GM18517 (cell line): ENCODE measurements at regions not wholly inside any gene's neighbourhood (a gene's known extent, or its start where the extent isn't known, plus 50 kb on each side); places are given as distances from the start of the nearest gene placed in this dataset.
"Not testable (repeated sequence)": the region's sequence is repeated elsewhere in the genome, so short reads cannot be mapped to it uniquely, and the experiment has no call there.

Source experiments
- ATAC-seq: cut with Tn5 transposase; IDR thresholded peaks from one replicate; pipeline ENCODE4 v1.9.1; 2021; ENCODE audit warnings: mild to moderate bottlenecking, moderate library complexity; ENCODE audit not compliant: unreplicated experiment

DNA sequence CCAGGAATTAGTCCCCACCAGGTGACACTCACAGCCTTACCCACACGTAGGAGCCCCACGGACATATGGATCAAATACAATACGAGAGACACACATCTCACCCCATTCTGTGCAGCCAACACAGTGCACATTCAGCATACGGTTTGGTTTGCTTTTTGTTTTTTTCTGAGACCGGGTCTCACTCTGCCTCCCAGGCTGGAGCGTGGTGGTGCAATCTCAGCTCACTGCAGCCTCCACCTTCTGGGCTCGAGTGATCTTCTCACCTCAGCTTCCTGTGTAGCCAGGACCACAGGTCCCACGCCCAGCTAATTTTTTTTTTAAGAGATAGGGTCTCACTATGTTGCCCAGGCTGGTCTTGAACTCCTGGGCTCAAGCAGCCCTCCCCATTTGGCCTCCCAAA, 102.8 kb downstream of the POTEB start:
- ATAC-seq: not testable (repeated sequence)

- ATAC-seq: not testable (repeated sequence)
Measured at GRCh38 chr15:21766524-21766923, 111.0 kb downstream of the POTEB start.

DNA sequence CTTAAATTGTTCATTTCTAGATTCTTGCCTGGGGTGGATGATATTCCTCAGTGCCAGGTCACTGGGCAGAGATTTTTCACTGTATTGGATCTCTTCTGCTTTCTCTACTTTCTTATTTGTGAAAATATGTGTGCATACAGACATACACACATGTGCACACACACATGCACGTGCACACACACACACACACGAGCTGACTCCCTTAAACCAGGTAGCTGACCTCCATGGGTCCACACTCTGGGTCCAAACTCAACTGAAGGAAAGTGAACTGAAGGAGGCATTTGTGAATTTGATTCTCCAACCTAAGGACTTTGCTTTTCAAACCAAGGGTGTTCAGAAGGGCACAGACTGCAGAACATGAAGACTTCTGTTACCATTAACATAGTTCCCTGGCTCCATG, 113.8 kb downstream of the POTEB start:
- not testable (repeated sequence) for ATAC-seq

DNA sequence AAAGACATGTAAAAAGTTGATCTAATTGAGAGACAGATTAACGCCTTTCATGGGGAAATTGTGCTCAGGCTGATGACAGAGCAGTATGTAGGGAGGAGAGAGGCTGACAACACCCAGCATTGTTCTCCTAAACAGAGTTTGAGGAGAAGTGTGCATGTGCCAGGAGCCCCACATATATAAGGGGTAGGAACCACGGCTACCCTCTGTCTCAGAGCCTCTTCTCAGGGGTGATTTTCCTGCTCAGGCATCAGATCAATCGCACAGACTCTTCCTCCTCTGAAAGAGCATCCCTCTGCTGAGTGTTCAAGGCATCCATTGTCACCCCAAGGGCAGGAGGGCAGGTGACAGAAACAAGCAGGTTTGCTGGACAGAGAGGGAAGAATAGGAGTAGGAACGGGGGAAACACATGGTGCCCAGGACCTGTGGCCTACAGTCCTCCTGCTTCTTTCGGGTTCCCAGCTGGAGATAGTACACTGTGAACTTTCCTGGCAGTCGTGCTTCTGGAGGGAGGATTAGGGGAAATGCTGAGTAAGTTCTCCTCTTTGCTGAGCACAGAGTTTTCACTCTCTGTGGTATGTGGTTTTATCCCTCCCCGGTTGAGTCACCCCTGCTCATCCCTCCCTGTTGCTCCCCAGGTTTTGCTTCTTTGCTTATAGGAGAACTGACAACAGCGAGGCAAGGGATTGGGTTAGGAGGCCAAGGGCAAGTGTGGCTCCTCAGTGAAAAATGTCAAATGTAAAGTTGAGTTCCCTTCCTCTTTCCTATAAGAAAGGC, 117.1 kb downstream of the POTEB start:
- not testable (repeated sequence) for ATAC-seq

DNA sequence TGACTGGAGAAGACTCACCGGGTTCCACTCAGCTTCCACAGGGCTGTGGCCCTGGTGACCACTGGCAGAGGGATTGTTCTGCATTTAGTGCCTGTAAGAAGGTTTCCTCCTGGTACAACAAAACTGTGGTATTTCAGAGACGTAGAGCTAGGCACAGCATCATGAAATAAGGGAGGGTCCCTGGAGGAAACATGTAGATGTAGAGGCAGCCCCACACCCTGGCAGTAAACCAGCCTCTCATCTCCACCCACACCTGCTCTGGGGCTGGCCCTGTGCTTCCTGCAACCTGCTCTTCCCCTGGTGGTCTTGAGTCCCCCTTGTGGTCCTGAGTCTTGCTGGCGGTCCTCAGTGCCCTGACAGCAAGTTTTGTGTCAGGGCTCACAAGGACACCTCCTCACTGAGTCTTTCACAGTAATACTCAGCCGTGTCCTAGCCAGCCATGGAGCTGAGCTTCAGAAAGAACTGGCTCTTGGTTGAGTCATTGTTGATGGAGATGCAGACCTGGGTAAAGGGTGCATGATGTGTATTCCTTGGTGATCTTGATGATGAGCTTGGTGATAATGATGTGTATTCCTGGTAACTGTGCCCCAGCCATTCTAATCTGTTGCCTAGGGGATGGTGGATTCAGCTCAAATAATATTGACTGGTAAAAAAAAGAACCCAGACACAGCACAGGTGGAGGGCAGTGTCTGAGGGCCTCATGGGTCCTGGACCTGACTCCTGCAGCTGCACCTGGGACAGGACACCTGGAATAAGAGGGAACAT, 118.0 kb downstream of the POTEB start:
- not testable (repeated sequence) for ATAC-seq

DNA sequence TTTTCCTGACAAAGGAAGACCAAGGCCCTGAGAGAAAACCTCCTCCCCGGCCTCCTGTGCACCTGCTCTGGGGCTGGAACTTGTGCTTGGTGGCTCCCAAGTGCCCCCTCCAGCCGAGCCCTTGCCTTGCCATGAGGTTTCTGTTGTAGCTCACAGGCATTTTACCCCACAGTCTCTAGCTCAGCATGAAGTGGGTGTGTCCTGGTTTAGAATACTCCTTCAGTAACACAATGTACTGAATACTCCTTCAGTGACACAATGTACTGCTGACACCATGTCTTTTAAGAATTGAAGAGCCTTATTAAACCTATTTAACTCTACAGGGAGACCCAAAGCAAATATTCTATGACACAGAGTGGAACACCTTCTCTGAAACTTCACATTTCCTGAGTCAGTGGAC, 123.7 kb downstream of the POTEB start:
- ATAC-seq: not testable (repeated sequence)

GRCh38 chr15:21752124-21752957, 125.2 kb downstream of the POTEB start:
- ATAC-seq: not testable (repeated sequence)

DNA sequence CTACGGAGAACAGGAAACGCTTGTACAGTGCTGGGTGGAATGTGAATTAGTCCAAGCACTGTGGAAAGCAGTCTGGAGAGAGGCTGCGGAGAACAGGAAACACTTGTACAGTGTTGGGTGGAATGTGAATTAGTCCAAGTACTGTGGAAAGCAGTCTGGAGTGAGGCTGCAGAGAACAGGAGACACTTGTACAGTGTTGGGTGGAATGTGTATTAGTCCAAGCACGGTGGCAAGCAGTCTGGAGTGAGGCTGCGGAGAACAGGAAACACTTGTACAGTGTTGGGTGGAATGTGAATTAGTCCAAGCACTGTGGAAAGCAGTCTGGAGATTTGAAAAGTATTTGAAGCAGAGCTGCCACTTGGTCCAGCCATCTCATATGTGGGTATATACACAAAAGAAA, 128.4 kb downstream of the POTEB start:
- ATAC-seq: not testable (repeated sequence)

DNA sequence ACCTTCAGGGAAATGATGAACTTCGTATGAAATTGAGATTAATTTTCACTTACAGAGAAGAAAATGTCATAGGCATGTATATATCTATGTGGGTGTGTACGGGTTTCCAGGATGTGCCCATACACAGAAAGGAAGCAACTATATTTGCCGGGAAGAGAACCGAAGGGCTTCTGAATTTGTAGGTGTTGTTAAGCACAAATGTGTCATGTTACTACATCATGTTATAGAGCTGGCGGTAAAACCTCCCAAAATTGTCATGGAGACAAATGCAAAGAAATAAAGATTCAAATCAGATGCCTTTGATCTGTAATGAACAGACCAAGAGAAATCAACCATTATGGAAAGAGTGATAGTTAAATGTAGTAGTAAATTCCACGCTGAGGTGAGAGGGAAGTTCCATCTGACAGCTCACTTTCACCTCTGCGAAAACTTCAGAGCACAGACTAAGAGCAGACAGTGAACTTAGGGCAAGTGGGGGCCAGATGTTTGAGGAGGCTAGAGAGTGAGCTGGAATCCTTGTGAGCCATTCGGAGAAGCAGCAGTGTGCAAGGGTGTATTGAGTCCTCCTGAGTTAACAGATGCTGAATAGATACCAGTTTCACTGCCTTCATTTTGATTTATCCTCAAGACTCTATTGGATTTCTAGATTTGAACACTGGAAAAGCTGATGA, 133.2 kb downstream of the POTEB start:
- not testable (repeated sequence) for ATAC-seq

- ATAC-seq: not testable (repeated sequence)
Measured at GRCh38 chr15:21742067-21742466, 135.5 kb downstream of the POTEB start.

- not testable (repeated sequence) for ATAC-seq
Measured at GRCh38 chr15:21738003-21738402, 139.5 kb downstream of the POTEB start.

GRCh38 chr15:21736443-21736842, 141.1 kb downstream of the POTEB start:
- ATAC-seq: not testable (repeated sequence)

DNA sequence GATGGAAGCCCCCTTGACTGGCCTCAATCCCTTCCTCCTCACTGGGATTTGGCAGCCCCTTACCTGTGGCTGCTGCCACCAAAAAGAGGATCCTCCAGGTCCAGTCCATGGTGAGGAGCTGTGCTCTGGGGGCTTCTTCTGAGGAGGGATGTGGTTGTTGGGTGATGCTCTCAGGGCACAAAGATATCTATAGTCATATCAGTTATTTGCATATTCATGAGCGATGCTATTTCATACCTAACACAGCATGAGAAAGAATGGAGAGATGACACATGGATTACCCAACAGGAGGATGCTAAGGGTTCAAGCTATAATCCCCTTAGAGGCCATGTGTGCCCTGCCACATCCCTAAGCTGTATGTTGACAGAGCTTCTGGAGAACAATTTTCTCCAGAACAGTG, 141.7 kb downstream of the POTEB start:
- ATAC-seq: not testable (repeated sequence)

- not testable (repeated sequence) for ATAC-seq
Measured at GRCh38 chr15:21735368-21735767, 142.2 kb downstream of the POTEB start.

DNA sequence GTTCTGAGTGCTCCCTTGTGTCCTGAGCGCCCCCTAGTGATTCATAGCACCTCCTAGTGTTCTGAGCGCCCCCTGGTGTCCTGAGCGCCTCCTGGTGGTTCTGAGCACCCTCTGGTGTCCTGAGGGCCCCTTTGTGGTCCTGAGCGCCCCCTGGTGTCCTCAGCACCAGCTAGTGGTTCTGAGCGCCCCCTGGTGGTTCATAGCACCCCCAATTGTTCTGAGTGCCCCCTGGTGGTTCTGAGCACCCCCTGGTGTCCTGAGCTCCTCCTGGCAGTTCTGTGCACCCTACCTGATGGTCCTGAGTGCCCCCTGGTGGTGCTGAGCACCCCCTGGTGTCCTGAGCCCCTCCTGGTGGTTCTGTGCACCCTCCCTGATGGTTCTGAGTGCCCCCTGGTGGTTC, 146.0 kb downstream of the POTEB start:
- peak; percentile 60 for ATAC-seq

DNA sequence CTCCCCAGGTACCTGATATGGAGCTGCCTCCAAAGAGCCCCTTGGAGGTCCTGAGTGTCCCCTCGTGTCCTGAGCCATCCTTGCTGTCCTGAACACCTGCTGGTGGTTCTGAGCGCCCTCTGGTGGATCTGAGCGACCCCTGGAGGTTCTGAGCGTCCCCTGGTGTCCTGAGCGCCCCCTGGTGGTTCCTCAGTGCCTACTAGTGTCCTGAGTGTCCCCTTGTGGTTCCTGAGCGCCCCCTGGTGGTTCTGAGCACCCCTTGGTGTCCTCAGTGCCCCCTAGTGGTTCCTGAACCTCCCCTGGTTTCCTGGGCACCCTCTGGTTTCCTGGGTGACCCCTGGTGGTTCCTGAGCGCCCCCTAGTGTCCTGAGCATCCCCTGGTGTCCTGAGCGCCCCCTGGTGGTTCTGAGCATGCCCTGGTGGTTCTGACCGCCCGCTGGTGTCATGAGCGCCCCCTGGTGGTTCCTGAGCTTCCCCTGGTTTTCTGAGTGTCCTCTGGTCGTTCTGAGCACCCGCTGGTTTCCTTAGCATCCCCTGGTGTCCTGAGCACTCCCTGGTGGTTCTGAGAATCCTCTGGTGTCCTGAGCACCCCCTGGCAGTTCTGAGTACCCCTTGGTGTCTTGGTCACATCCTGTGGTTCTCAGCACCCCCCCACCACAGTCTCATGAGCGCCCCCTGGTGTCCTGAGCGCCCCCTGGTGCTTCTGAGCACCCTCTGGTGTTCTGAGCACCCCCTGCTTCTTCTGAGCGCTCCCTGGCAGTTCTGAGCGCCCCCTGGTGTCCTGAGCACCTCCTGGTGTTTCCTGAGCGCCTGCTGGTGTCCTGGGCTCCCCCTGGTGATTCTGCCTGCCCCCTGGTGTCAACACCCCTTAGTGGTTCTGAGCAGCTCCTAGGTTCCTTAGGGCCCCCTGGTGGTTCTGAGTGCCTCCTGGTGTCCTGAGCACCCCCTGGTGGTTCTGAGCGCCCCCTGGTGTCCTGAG, 146.8 kb downstream of the POTEB start:
- peak; percentile 55 for ATAC-seq

DNA sequence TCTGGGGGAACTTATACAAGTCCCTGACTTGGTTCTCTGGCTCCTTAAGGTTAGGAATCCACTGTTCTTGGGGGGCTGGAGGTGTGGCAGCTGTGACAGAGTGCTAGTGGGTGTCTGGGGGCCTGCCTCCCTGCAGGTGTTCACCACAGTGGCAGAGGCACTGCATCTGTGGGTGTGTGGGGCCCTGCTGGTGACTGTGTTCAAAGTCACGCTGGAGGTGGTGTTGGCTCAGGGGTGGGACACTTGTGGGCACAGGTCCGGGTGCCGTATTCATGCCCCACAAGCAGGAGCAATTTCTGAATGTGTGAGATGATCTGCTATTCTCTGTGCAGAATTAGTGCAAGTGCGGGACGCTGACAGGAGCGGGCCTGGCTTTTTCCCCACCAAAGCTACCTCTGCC, 152.5 kb downstream of the POTEB start:
- ATAC-seq: not testable (repeated sequence)

DNA sequence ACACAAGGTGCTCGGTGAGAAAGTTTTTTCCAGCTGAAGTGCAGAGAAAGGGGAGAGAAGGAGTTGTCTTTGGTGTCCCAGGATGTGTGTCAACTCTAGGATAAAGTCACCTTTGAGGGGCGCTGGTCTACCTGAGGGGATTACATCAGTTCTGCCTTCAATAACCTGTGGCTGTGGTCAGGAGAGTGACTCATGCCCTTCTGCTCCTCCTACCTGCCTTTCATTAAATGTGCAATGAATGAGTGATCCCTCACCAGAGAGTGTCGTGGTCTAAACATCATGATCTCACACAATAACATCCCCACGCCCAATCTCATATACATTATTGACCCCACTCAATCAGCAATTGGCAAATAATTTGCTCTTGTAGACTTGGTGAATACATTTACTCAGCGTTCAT, 156.4 kb downstream of the POTEB start:
- ATAC-seq: not testable (repeated sequence)

GRCh38 chr15:21718779-21719178, 158.8 kb downstream of the POTEB start:
- ATAC-seq: peak; percentile 69
